ENCODE measurements at regions not wholly inside any gene's neighbourhood (a gene's known extent, or its start where the extent isn't known, plus 50 kb on each side); places are given as distances from the start of the nearest gene placed in this dataset.

GRCh38 chr2:63751901-63752300 lies 89.8 kb upstream of the UGP2 start:
- no peak for DNase-seq
- 93 to 94% methylated on average over 3 of the region's 3 CpGs for WGBS, 2 donors
- Histone ChIP-seq H3K36me3 (no peaks in the 10 kb centered on the region), H3K27ac (no peak overlapping the region), H3K27me3 (no peaks in the 10 kb centered on the region), H3K9me3 (no peaks in the 10 kb centered on the region), H3K4me1 (no peaks in the 10 kb centered on the region), H3K4me3 (replicated peaks in 1 of 3) (no peak overlapping the region)
- intact Hi-C loops (cut with DNase I), result no loop called here
- no peak for TF ChIP-seq POLR2A (IDR thresholded peaks at IDR 0.05)
- TF ChIP-seq, protein P1, sequence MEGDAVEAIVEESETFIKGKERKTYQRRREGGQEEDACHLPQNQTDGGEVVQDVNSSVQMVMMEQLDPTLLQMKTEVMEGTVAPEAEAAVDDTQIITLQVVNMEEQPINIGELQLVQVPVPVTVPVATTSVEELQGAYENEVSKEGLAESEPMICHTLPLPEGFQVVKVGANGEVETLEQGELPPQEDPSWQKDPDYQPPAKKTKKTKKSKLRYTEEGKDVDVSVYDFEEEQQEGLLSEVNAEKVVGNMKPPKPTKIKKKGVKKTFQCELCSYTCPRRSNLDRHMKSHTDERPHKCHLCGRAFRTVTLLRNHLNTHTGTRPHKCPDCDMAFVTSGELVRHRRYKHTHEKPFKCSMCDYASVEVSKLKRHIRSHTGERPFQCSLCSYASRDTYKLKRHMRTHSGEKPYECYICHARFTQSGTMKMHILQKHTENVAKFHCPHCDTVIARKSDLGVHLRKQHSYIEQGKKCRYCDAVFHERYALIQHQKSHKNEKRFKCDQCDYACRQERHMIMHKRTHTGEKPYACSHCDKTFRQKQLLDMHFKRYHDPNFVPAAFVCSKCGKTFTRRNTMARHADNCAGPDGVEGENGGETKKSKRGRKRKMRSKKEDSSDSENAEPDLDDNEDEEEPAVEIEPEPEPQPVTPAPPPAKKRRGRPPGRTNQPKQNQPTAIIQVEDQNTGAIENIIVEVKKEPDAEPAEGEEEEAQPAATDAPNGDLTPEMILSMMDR (IDR thresholded peaks at IDR 0.05), result no peak

DNA sequence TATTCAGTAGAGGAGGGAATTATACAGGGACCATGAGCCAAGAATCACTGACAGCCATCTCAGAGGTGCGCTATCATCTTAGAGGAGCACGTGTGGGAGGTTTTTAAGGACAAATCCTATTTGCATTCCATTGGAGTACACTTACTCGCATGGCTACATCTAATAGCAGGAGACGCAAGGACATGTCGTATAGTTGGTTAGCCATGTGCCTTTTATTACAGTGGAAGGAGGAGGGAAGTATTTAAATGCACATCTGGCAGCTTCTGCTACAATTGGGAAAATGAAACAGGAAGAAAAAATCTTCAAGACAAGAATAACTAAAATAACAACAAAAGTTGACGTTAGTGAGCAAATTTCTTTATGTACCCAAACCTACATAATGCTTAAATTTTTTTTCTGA lies 86.5 kb upstream of the UGP2 start:
- H3K4me3 ChIP-seq (replicated peaks in 1 of 3), result no peak overlapping the region
- 62 to 77% methylated on average over 6 of the region's 6 CpGs for WGBS, 2 donors
- H3K27ac ChIP-seq, result no peak overlapping the region
- H3K9me3 ChIP-seq, result no peaks in the 10 kb centered on the region
- no peaks in the 10 kb centered on the region for H3K4me1 ChIP-seq
- no peaks in the 10 kb centered on the region for H3K36me3 ChIP-seq
- no peaks in the 10 kb centered on the region for H3K27me3 ChIP-seq
- DNase-seq, result no peak
- TF ChIP-seq POLR2A (IDR thresholded peaks at IDR 0.05), result no peak
- TF ChIP-seq, protein P1 (IDR thresholded peaks at IDR 0.05), result no peak
- intact Hi-C loops (cut with DNase I), result no loop called here

- no peak overlapping the region for H3K4me3 ChIP-seq (replicated peaks in 1 of 3)
- TF ChIP-seq, protein P1 (IDR thresholded peaks at IDR 0.05), result no peak
- no peak for TF ChIP-seq POLR2A (IDR thresholded peaks at IDR 0.05)
- H3K9me3 ChIP-seq, result no peaks in the 10 kb centered on the region
- H3K27me3 ChIP-seq, result no peaks in the 10 kb centered on the region
- intact Hi-C loops (cut with DNase I), result no loop called here
- DNase-seq, result no peak
- no peaks in the 10 kb centered on the region for H3K4me1 ChIP-seq
- H3K36me3 ChIP-seq, result no peaks in the 10 kb centered on the region
- no peak overlapping the region for H3K27ac ChIP-seq
These were observed 85.7 kb upstream of the UGP2 start for GRCh38 chr2:63755965-63756364.

DNA sequence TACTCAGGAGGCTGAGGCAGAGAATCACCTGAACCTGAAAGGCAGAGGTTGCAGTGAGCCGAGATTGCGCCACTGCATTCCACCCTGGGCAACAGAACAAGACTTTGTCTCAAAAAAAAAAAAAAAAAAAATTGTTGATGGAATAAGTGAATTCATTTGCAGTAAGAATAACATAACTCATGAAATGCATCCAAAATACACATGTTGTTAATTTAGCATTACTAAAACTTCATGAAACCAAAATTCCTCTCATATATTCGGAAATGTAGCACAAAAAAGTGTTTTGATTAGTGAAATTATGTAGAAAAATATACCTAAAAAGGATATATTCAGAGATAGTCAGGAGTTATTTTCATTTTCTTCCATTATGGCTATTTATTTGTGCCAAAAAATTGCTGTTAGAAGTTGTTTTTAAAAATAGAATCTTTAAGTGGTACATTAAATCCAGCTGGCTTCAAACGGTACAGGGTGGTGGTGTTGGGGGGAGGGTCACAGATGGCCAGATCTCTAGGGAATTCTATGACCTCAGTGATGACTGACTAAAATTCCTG lies 78.2 kb upstream of the UGP2 start:
- Histone ChIP-seq H3K27ac (no peak overlapping the region), H3K27me3 (no peaks in the 10 kb centered on the region), H3K36me3 (no peaks in the 10 kb centered on the region), H3K4me3 (replicated peaks in 1 of 3) (no peak overlapping the region), H3K9me3 (no peaks in the 10 kb centered on the region), H3K4me1 (no peaks in the 10 kb centered on the region)
- WGBS, 2 donors, result 54 to 75% methylated on average over 4 of the region's 4 CpGs
- TF ChIP-seq, protein P1 (IDR thresholded peaks at IDR 0.05), result no peak
- TF ChIP-seq POLR2A (IDR thresholded peaks at IDR 0.05), result no peak
- intact Hi-C loops (cut with DNase I), result no loop called here
- no peak for DNase-seq

DNA sequence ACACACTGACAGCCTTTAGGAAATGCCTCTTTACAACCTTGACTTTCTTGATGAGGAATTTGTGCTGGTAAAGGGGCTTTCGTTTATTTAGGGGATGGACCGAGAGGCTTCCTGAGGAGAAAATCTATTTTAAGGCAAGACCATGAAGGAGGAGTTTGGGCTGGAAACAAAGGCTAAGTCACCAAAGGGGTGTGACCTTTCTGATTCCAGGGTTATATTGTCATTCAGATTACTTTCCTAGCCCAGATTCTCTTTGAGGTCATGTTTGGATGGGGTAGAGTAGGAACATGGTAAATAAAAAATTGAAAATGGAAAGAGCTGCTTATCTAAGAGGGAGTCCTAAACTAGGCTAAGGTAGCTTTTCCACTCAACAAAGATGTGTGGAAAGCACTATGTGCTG lies 77.1 kb upstream of the UGP2 start:
- H3K4me3 ChIP-seq (replicated peaks in 1 of 3), result no peak overlapping the region
- H3K36me3 ChIP-seq, result no peaks in the 10 kb centered on the region
- no peaks in the 10 kb centered on the region for H3K9me3 ChIP-seq
- H3K27ac ChIP-seq, result no peak overlapping the region
- 35 to 48% methylated on average over 2 of the region's 2 CpGs for WGBS, 2 donors
- H3K4me1 ChIP-seq, result no peaks in the 10 kb centered on the region
- TF ChIP-seq, protein P1 (IDR thresholded peaks at IDR 0.05), result no peak
- no peak for TF ChIP-seq POLR2A (IDR thresholded peaks at IDR 0.05)
- H3K27me3 ChIP-seq, result no peaks in the 10 kb centered on the region
- intact Hi-C loops (cut with DNase I), result no loop called here
- DNase-seq, result no peak
